ENCODE measurements at regions not wholly inside any gene's neighbourhood (a gene's known extent, or its start where the extent isn't known, plus 50 kb on each side); places are given as distances from the start of the nearest gene placed in this dataset.

DNA sequence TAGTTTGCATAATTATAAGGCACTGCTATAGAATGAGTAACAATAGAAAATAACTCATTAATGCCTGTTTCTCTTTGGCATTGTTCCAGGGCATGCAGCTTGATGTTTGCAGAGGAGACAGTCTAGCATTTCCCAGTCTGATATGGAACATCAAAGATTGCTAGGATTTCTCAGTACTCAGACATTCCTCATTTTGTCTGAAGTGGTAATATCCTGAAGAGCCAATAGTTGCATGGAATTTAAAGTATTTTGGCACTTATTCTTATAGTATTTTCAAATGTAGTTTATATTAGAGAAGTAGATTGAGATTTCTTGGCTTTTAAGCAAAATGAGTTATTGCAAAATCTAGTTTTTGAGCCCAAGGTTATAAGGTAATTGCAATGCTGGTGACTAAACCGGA is 337.3 kb upstream of the E2F7 start:
- TF ChIP-seq, protein P1, sequence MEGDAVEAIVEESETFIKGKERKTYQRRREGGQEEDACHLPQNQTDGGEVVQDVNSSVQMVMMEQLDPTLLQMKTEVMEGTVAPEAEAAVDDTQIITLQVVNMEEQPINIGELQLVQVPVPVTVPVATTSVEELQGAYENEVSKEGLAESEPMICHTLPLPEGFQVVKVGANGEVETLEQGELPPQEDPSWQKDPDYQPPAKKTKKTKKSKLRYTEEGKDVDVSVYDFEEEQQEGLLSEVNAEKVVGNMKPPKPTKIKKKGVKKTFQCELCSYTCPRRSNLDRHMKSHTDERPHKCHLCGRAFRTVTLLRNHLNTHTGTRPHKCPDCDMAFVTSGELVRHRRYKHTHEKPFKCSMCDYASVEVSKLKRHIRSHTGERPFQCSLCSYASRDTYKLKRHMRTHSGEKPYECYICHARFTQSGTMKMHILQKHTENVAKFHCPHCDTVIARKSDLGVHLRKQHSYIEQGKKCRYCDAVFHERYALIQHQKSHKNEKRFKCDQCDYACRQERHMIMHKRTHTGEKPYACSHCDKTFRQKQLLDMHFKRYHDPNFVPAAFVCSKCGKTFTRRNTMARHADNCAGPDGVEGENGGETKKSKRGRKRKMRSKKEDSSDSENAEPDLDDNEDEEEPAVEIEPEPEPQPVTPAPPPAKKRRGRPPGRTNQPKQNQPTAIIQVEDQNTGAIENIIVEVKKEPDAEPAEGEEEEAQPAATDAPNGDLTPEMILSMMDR (IDR thresholded peaks at IDR 0.05; ENCODE audit: low read depth, low read length): no peak
- TF ChIP-seq EZH2phosphoT487 (IDR thresholded peaks at IDR 0.05; ENCODE audit: low read depth): no peak
